Stimulated activated CD4-positive, alpha-beta T cell treated with anti-CD3 and anti-CD28 coated beads, Interleukin-1b, Interleukin-23, amount 100 ng/mL, for 48 hours (primary cell): ENCODE measurements at regions not wholly inside any gene's neighbourhood (a gene's known extent, or its start where the extent isn't known, plus 50 kb on each side); places are given as distances from the start of the nearest gene placed in this dataset.

Source experiments
- DNase-seq: peaks from one replicate; pipeline ENCODE4 v3.0.0-alpha.2; 2020

DNA sequence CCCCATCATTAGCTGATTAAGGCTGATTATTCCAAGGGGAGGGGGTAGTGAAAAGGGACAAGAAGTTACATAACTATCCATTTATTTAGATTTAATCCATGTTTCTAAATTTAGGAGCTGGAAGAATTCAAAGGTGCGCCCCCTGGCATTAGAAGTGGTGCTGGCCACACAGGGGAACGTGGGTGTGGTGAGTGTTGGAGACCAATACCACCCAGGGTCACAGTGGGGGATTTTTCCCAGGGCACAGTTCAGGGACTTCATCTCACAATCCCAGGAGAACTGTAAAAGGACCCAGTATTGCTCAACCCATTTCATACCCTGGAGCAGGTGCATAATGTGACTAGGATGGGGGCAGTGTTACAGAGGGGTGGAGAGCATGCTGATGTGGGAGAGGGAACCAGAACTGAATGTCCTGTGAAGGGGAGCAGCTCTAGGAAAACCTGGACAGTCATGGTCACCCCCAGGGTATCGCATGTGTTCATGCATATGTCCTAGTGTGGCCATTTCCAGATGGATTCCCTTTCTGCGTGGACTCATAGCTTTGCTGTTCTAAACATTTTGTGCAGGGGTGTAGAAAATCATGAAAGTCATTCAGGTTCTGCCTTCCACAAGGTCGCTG, 110.3 kb downstream of the LSM3 start:
- no peak for DNase-seq

- DNase-seq, result no peak
These were observed 111.2 kb downstream of the LSM3 start for GRCh38 chr3:14289590-14290461.

GRCh38 chr3:14290631-14291385, 111.6 kb upstream of the SLC6A6 start:
- DNase-seq, result no peak

- no peak for DNase-seq
These were observed 107.4 kb upstream of the SLC6A6 start for GRCh38 chr3:14295037-14295436.

DNA sequence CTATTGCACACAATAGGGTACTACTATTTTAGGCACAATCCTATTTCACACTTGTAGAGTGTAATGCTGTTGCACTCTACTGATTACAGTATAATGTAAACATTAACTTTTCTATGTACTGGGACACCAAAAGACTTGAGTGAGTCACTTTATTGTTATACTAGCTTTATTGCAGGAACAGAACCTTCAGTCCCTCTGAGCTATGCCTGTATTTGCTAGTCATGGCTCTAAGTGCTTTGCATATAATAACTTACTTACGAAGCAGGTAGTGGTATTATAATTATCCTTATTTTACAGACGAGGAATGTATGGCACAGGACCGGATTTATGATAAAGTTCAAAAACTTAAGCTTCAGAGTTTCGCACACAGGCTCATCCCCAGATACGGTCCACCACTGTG, 106.6 kb upstream of the SLC6A6 start:
- no peak for DNase-seq

DNA sequence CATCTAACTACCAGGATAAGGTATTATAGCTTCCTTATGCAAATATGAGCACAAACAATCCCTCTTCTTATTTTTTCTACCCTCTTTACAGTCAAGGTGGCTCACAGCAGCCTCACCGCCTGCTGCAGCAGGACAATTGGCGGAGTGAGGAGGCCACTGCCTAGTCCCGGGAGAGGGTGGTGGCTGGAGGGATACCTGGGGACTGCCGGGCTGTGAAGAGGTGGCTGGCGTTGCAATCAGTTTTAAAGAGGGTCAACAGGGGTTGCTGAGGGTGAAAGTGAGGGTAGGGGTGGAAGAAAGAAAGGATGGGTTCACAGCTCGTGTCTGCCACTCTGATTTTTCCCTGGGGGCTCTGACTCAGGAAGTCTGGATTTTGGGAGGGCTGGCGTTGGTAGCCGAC, 105.1 kb upstream of the SLC6A6 start:
- no peak for DNase-seq

GRCh38 chr3:14297784-14298236, 104.6 kb upstream of the SLC6A6 start:
- no peak for DNase-seq

GRCh38 chr3:14298442-14298841, 104.0 kb upstream of the SLC6A6 start:
- no peak for DNase-seq

DNA sequence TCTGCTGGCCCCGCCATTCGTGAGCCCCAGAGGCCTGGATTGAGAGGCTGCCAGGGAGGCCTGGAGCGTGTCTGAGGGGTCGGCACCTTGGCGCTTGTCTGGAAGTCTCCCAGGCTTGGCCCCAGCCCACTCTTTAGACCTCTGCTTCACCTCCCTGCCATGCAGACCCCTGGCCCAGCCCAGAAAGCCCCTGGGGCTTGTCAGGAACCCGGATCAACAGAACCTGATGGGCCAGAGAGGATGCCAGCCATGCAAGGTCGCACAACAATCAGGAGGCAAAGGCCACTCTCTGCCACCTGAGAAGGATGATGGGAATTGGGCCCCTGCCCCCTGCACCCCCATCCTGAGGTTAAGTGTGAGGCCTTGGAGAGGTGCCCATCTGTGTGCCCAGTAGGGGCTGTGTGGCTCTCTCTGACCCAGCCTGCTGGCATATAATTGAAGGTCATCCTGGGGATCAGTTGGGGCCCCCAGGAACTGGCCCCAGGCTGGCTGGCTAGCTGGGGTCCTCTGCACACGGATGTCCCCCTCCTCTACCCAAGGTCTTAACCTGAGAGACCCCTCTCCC, 103.3 kb upstream of the SLC6A6 start:
- no peak for DNase-seq

DNA sequence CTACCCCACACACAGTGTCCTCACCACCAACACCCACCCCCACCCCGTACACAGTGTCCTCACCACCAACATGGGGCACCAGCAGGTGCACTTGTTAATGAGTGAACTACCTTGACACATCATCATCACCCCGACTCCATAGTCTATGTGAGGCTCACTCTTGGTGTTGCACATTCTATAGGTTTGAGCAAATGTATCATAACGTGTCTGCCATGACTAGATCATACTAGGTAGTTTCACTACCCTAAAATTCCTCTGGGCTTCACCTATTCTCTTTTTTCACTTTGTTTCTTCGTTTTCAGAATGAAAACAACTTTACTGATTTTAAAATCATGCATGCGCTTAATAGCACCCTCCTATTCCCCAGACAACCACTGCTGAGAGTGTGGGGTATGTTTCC, 102.6 kb upstream of the SLC6A6 start:
- no peak for DNase-seq

DNA sequence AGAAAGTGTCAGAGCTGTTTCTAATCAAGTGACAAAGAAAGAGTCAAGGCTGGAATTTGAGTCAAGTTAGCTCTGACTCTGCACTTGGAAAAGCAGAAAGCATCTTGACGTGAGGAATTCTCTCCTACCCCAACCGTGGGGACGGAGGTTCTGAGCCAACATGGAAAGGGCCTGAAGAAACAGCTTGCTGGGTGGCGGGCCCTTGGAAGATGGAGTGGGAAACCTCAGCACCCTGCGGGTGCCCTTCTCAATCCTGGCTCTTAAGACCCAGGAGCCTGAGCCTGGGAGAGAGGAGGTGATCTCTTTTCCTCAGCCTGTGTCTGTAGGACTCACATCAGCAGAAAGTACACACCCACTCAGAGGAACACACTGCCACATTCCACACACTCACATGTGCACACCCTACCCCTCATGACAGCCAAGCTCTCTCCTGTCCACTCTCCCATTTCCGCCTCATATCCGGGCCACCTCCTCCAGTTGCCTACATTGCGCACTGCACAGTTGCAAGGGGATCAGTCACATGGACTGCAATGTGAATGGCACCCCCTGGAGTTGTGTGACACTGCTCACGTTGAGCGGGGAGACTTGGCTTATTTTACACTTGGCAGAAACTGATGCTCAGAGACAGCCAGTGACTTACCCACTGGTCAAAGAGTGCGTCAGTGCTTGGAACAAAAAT, 101.5 kb upstream of the SLC6A6 start:
- no peak for DNase-seq

- DNase-seq, result no peak
These were observed 100.8 kb upstream of the SLC6A6 start for GRCh38 chr3:14301558-14301957.

GRCh38 chr3:14303336-14304100, 98.9 kb upstream of the SLC6A6 start:
- no peak for DNase-seq

- DNase-seq, result no peak
These were observed 98.0 kb upstream of the SLC6A6 start for GRCh38 chr3:14304101-14305045.

DNA sequence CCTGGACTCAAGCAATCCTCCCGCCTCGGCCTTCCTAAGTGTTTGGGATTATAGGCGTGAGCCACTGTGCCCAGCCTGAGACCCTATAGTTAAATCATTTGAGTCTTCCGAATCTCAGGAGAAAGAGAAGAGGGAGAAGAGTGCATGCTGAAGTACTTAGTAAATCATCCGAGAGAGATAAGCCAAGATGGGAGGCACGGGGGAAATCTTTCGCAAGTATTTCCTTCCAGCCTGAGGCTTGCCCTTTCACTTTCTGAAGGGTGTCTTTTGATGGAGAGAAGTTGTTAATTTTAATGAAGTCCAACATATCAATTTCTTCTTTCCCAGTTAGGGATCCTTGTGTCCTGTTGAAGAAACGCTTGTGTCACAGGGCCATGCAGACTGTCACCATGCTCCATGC, 97.1 kb upstream of the SLC6A6 start:
- DNase-seq, result no peak

- DNase-seq, result no peak
These were observed 96.3 kb upstream of the SLC6A6 start for GRCh38 chr3:14306142-14306541.

DNA sequence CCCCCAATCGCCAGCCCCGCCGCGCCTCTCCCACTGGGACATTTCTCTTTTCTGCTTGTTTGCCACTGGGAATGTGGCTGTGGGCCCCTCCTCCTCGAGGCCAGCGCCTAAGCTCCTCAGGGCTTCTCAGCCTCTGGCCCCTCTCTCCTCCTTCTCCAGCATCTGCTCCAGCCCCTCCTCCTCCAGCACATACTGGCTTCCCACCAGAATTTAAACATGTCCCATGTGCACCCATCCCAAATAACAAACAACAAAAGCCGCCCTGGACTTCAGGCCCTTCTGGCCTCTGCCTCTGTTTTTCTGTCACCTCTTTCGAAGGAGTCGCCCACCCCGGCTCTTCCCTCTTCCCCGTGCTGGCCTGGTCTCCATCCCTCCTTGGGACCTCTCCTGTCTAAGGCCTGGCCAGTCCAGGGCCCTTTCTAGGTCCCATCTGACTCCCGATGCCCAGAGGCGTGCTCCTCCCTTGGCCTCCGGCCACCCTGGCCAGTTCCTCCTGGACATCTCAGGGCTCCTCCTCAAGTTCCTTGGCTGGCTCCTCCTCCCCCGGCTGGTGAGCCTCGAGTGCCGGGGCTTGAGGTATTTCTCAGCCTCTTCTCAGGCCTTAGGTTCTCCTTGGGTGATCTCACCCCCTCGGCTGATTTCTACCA, 94.6 kb upstream of the SLC6A6 start:
- no peak for DNase-seq

DNA sequence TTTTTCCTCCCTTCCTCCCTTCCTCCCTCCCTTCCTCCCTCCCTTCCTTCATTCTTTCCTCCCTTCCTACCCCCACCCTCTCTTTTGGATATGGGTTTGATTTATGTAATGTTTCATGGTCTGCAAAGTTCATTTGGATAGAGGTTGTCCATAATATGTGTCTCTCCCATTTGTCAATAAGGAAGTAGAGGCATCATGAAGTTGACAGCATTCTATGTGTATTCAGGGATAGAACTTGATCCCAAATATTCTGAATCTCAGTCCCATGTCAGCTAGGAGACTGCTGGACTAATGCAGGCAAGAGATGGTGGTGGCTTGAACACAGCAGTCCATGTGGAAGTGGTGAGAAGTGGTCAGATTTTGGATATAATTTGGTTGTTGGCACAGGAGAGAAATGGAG, 90.7 kb upstream of the SLC6A6 start:
- no peak for DNase-seq

DNA sequence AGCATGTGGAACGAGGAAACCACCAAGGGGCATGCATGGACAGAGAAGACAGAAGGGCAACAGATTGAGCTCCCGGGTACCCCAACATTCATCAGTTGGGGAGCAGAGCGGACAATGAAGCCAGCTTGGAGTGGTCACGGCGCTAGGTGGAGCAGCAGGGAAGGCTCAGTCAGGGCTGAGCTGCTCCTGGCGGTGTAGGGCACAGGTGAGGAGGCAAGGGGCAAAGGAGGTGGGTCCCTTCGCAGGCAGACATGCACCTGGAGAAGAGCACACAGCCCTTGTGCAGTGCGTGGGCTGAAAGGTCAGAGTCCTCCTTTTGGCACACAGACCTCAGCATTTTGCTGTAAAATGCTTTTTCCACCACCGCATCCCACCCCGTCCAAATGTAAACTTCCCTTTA, 90.0 kb upstream of the SLC6A6 start:
- DNase-seq, result no peak

DNA sequence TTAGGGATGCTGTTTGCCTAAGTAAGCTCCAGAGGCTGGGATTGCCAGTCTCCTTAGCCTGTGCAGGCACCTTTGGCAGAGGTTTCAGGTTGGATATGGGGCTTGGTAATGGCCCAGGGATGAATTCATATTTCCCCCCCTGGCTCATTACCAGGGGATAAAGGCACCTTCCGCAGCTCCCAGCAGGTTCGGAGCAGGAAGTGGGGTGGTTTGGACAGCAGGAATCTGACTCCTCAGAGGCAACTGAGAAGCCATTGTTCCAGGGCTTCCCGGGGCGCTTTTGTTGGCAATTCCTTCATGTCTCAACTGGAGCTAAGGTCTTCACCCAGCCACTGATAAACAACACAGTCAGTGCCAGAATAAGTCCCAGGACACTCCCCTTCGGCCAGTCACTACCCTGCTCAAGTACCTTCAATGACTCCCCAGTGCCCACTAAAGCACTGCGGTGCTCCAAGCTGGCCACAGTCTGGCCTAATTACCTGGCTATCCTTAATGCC, 85.3 kb upstream of the SLC6A6 start:
- no peak for DNase-seq
